ENCODE measurements at regions not wholly inside any gene's neighbourhood (a gene's known extent, or its start where the extent isn't known, plus 50 kb on each side); places are given as distances from the start of the nearest gene placed in this dataset.

DNA sequence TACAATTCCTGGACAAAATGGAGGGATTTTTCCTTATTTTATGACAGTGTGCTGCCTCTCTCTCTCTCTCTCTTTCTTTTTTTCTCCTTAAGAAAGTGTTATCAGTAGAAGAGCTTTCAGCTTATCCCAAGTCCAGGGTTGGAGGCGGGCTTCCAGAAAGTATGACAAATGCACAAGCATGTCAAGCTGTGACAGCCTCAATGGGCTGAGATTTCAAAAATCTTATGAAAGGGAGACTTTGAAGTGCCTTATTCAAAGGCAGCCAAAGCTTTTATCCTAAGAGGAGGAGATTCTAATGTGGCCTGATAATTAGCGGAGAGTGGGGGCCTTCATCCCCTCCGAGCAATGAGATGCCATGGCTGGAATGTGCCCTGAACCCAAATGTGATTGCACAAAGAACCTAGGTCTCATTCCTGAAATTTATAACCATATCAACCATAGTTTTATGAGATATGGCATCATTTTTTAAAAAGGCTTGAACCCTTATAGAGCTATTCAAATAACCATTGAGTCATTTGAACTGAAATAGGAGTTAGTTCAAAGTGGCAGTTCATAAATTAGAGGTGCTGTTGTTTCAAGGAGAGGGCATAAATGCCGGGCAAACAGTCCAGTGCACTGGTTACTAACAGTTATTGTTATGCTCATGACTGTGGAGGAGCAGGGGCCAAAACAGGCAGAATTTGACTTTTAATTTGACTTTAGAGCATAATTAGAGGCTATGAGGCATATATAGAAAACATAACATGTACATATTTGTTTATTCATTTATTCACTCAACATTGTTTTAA, 261.6 kb upstream of the THRB start:
- H3K27me3 ChIP-seq: no peaks in the 10 kb centered on the region
- intact Hi-C loops (cut with DNase I): no loop called here
- H3K36me3 ChIP-seq: no peaks in the 10 kb centered on the region
- TF ChIP-seq POLR2A (IDR thresholded peaks at IDR 0.05): no peak
- TF ChIP-seq, protein P1, sequence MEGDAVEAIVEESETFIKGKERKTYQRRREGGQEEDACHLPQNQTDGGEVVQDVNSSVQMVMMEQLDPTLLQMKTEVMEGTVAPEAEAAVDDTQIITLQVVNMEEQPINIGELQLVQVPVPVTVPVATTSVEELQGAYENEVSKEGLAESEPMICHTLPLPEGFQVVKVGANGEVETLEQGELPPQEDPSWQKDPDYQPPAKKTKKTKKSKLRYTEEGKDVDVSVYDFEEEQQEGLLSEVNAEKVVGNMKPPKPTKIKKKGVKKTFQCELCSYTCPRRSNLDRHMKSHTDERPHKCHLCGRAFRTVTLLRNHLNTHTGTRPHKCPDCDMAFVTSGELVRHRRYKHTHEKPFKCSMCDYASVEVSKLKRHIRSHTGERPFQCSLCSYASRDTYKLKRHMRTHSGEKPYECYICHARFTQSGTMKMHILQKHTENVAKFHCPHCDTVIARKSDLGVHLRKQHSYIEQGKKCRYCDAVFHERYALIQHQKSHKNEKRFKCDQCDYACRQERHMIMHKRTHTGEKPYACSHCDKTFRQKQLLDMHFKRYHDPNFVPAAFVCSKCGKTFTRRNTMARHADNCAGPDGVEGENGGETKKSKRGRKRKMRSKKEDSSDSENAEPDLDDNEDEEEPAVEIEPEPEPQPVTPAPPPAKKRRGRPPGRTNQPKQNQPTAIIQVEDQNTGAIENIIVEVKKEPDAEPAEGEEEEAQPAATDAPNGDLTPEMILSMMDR (IDR thresholded peaks at IDR 0.05): no peak
- WGBS (ENCODE audit: insufficient coverage, low coverage, low lambda C conversion rate, missing lambda C conversion rate): 75% methylated on average over 3 of the region's 4 CpGs
- H3K9me3 ChIP-seq: no peaks in the 10 kb centered on the region
- DNase-seq (no peak), ATAC-seq (no peak)
- H3K27ac ChIP-seq: no peak overlapping the region
- H3K4me3 ChIP-seq: no peak overlapping the region
- no peaks in the 10 kb centered on the region for H3K4me1 ChIP-seq

DNA sequence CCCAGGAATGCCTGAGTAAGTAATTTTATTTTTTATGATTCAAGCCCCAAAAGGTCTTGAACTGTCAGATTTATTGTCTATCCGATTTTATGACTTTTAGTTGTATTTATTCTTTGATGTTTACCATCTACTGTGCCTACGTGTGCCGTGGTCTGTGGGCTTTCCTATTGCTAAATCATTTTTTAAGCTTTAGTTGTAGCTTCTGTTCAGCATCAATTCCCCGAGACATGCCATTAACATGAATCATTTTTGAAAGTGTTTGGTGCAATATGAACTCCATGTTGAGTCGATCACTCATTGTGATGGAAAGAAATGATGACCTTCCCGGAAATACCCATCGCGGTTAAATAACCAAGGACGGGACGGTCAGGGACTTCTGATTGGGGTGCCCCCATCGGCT, 268.7 kb upstream of the THRB start:
- intact Hi-C loops (cut with DNase I): no loop called here
- WGBS (ENCODE audit: insufficient coverage, low coverage, low lambda C conversion rate, missing lambda C conversion rate): 75% methylated on average over 11 of the region's 11 CpGs
- H3K27me3 ChIP-seq: no peaks in the 10 kb centered on the region
- H3K27ac ChIP-seq: no peak overlapping the region
- ATAC-seq (no peak), DNase-seq (no peak)
- no peaks in the 10 kb centered on the region for H3K36me3 ChIP-seq
- no peak overlapping the region for H3K4me3 ChIP-seq
- TF ChIP-seq POLR2A (IDR thresholded peaks at IDR 0.05): no peak
- TF ChIP-seq, protein P1 (IDR thresholded peaks at IDR 0.05): no peak
- no peaks in the 10 kb centered on the region for H3K9me3 ChIP-seq
- H3K4me1 ChIP-seq: no peaks in the 10 kb centered on the region

DNA sequence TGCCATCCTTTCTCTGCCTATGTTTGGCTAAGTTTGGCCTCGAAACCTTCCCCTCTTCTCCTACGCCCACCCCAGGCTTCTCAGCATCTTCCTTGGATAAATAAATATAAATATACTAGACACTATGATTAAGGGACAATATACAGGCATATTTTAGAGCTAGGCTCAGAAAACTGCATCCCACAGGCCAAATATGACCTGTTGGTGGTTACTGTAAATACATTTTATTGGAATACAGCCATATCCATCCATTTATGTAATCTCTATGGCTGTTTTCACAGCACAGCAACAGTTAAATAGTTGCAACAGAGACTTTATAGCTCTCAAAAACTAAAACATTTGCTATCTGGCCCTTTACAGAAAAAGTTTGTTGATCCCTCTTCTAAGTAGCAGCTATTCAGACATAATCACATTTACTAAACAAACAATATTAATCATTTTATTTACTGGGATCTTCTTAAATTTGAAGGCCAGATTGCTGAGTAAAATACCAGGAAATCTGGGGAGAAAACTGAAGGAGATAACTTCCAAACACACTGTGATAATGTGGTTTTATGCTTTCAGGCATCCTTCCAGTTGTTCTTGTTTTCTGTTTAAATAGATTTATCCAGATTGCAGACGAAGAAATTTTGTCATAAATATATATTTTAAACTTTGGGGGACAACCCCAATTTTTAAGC, 269.7 kb upstream of the THRB start:
- intact Hi-C loops (cut with DNase I): no loop called here
- H3K27me3 ChIP-seq: no peaks in the 10 kb centered on the region
- no peaks in the 10 kb centered on the region for H3K36me3 ChIP-seq
- no peaks in the 10 kb centered on the region for H3K4me1 ChIP-seq
- no peak overlapping the region for H3K4me3 ChIP-seq
- DNase-seq (no peak), ATAC-seq (no peak)
- H3K9me3 ChIP-seq: no peaks in the 10 kb centered on the region
- WGBS (ENCODE audit: insufficient coverage, low coverage, low lambda C conversion rate, missing lambda C conversion rate): 45% methylated on average over 3 of the region's 3 CpGs
- TF ChIP-seq POLR2A (IDR thresholded peaks at IDR 0.05): no peak
- TF ChIP-seq, protein P1 (IDR thresholded peaks at IDR 0.05): no peak
- H3K27ac ChIP-seq: no peak overlapping the region

DNA sequence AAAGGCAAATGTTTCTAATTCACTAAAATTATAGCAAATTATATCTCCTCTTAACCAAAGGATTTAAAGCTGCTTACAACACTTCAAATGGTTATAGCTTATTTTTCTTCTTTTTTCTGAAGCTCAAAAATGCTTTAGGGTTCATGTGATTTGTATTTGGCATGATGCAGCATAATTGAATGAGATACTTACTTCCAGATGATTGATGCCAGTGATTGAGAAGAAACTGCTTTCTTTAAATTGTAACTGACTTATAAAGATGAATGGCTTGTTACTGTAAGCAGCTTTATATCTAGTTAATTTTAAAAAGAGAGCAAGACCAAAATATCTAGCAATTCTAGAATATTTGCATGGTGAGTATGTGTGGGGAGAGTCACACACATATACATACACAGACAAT, 270.7 kb upstream of the THRB start:
- ATAC-seq (no peak), DNase-seq (no peak)
- no peak for TF ChIP-seq POLR2A (IDR thresholded peaks at IDR 0.05)
- TF ChIP-seq, protein P1 (IDR thresholded peaks at IDR 0.05): no peak
- Histone ChIP-seq H3K4me1 (no peaks in the 10 kb centered on the region), H3K4me3 (no peak overlapping the region), H3K9me3 (no peaks in the 10 kb centered on the region), H3K36me3 (no peaks in the 10 kb centered on the region), H3K27me3 (no peaks in the 10 kb centered on the region), H3K27ac (no peak overlapping the region)
- intact Hi-C loops (cut with DNase I): no loop called here

Data from right lobe of liver (tissue), 6 donors.